ENCODE measurements at regions not wholly inside any gene's neighbourhood (a gene's known extent, or its start where the extent isn't known, plus 50 kb on each side); places are given as distances from the start of the nearest gene placed in this dataset.

- no peak for TF ChIP-seq CTCF (conservative IDR thresholded peaks at IDR 0.05; ENCODE audit: low read length)
- TF ChIP-seq EZH2phosphoT487 (IDR thresholded peaks at IDR 0.05; ENCODE audit: borderline replicate concordance, low read depth, low read length), result no peak
These were observed 393.1 kb downstream of the COG6 start for GRCh38 chr13:40048551-40048950.
